SH-SY5Y (cell line): ENCODE measurements at regions not wholly inside any gene's neighbourhood (a gene's known extent, or its start where the extent isn't known, plus 50 kb on each side); places are given as distances from the start of the nearest gene placed in this dataset.

ENCODE experiments used
- GATA2 ChIP-seq: IDR thresholded peaks from 2 replicates; pipeline ENCODE4 v1.6.1; 2011; ENCODE audit warnings: mild to moderate bottlenecking, low read depth, low read length
- GATA3 ChIP-seq: IDR thresholded peaks from 2 replicates; pipeline ENCODE4 v1.6.1; 2011; ENCODE audit warnings: low read depth, mild to moderate bottlenecking, low read length, moderate library complexity

DNA sequence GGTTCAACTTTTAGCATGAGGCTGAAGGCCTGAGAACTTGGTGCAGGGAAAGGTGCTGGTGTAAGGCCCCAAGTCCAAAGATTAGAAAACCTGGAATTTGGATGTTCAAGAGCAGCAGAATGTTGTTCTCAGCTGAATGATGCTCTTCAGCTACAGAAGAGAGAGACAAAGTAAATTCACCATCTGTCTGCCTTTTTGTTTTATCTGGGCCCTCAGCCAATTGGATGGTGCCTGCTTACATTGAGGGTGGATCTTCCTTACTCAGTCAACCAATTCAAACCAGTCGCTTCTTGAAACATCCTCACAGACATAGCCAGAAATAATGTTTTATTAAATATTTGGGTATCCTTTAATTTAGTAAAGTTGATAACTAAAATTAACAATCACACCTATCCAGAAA is 748.2 kb upstream of the ADAMTS5 start:
- TF ChIP-seq GATA2 (no peak), GATA3 (no peak)
